Breast epithelium (tissue), 3 donors: ENCODE measurements at regions not wholly inside any gene's neighbourhood (a gene's known extent, or its start where the extent isn't known, plus 50 kb on each side); places are given as distances from the start of the nearest gene placed in this dataset.

ENCODE experiments used
- CTCF ChIP-seq, 3 donors: fragments of 450-650 bp; IDR thresholded peaks; one replicate each; pipeline ENCODE4 v1.5.1; 2016 to 2017; ENCODE audit warnings: antibody characterized with exemption in 3 of 3, mild to moderate bottlenecking in 3 of 3, moderate library complexity in 3 of 3
- POLR2A ChIP-seq: fragments of 450-650 bp; IDR thresholded peaks from one replicate; pipeline ENCODE4 v1.6.1; 2016; ENCODE audit warnings: antibody characterized with exemption, mild to moderate bottlenecking, moderate library complexity
- POLR2AphosphoS5 ChIP-seq, 3 donors: sonication (generic); formaldehyde crosslinking; IDR thresholded peaks; one replicate each; pipeline ENCODE4 v1.6.1; 2017; ENCODE audit warnings: antibody characterized with exemption in 3 of 3

- TF ChIP-seq CTCF (IDR thresholded peaks at IDR 0.05) (no peak), POLR2A (no peak), POLR2AphosphoS5 (IDR thresholded peaks at IDR 0.05) (no peak)
Observed at GRCh38 chr6:148649454-148649963, 97.3 kb upstream of the UST start.
